Endothelial cell (in vitro differentiated cells): ENCODE measurements at regions not wholly inside any gene's neighbourhood (a gene's known extent, or its start where the extent isn't known, plus 50 kb on each side); places are given as distances from the start of the nearest gene placed in this dataset.
"Not testable (repeated sequence)": the region's sequence is repeated elsewhere in the genome, so short reads cannot be mapped to it uniquely, and the experiment has no call there.

Experiments
- DNase-seq: peaks from one replicate; pipeline ENCODE4 v3.0.0; 2021; ENCODE audit warnings: low spot score
- H3K27ac Mint-ChIP-seq: one replicate; pipeline ENCODE4 v1.8.0; 2021; ENCODE audit warnings: mixed read lengths, inconsistent platforms; ENCODE audit not compliant: unreplicated experiment
- H3K27me3 Mint-ChIP-seq: one replicate; pipeline ENCODE4 v1.8.0; 2021; ENCODE audit warnings: mild to moderate bottlenecking, moderate library complexity, mixed read lengths, inconsistent platforms; ENCODE audit not compliant: unreplicated experiment
- H3K36me3 Mint-ChIP-seq: one replicate; pipeline ENCODE4 v1.8.0; 2021; ENCODE audit warnings: mild to moderate bottlenecking, low read depth, mixed read lengths, inconsistent platforms; ENCODE audit not compliant: unreplicated experiment
- H3K4me1 Mint-ChIP-seq: one replicate; pipeline ENCODE4 v1.8.0; 2021; ENCODE audit warnings: mild to moderate bottlenecking, mixed read lengths, inconsistent platforms; ENCODE audit not compliant: unreplicated experiment
- H3K4me3 Mint-ChIP-seq: one replicate; pipeline ENCODE4 v1.8.0; 2021; ENCODE audit warnings: mild to moderate bottlenecking, mixed read lengths, inconsistent platforms; ENCODE audit not compliant: unreplicated experiment
- H3K9me3 Mint-ChIP-seq: one replicate; pipeline ENCODE4 v1.8.0; 2021; ENCODE audit warnings: mixed read lengths, inconsistent platforms; ENCODE audit not compliant: unreplicated experiment
- CTCF ChIP-seq: fragments of 200-600 bp; sonication (generic); IDR thresholded peaks from one replicate; pipeline ENCODE4 v1.5.0; 2021; ENCODE audit warnings: antibody characterized with exemption; ENCODE audit not compliant: unreplicated experiment

GRCh38 chrX:93354651-93355050, 318.7 kb downstream of the NAP1L3 start:
- Mint-ChIP-seq H3K27ac (no peak overlapping the region), H3K4me3 (no peak overlapping the region), H3K27me3 (peaks cover 3% of the 10 kb centered on the region), H3K9me3 (no peaks in the 10 kb centered on the region), H3K36me3 (no peaks in the 10 kb centered on the region), H3K4me1 (no peaks in the 10 kb centered on the region)
- no peak for TF ChIP-seq CTCF
- no peak for DNase-seq

GRCh38 chrX:93346309-93346708, 327.1 kb downstream of the NAP1L3 start:
- Mint-ChIP-seq H3K9me3 (no peaks in the 10 kb centered on the region), H3K27ac (no peak overlapping the region), H3K36me3 (no peaks in the 10 kb centered on the region), H3K4me1 (no peaks in the 10 kb centered on the region), H3K4me3 (no peak overlapping the region), H3K27me3 (no peaks in the 10 kb centered on the region)
- TF ChIP-seq CTCF = no peak
- DNase-seq = no peak

- H3K27me3 Mint-ChIP-seq, H3K36me3 Mint-ChIP-seq, DNase-seq, H3K4me1 Mint-ChIP-seq, H3K27ac Mint-ChIP-seq, H3K9me3 Mint-ChIP-seq, H3K4me3 Mint-ChIP-seq: not testable (repeated sequence)
These were observed 329.1 kb downstream of the NAP1L3 start for GRCh38 chrX:93344287-93344686.

- Mint-ChIP-seq H3K9me3 (no peaks in the 10 kb centered on the region), H3K4me3 (no peak overlapping the region), H3K27ac (no peak overlapping the region), H3K27me3 (no peaks in the 10 kb centered on the region), H3K4me1 (no peaks in the 10 kb centered on the region), H3K36me3 (no peaks in the 10 kb centered on the region)
- no peak for DNase-seq
- no peak for TF ChIP-seq CTCF
These were observed 341.0 kb downstream of the NAP1L3 start for GRCh38 chrX:93332329-93332728.

- Mint-ChIP-seq H3K36me3 (no peaks in the 10 kb centered on the region), H3K27me3 (no peaks in the 10 kb centered on the region), H3K4me1 (no peaks in the 10 kb centered on the region), H3K4me3 (no peak overlapping the region), H3K9me3 (no peaks in the 10 kb centered on the region), H3K27ac (no peak overlapping the region)
- TF ChIP-seq CTCF = no peak
- no peak for DNase-seq
These were observed 351.3 kb downstream of the NAP1L3 start for GRCh38 chrX:93322110-93322509.

- DNase-seq = no peak
- H3K27ac Mint-ChIP-seq = no peak overlapping the region
- H3K36me3 Mint-ChIP-seq = no peaks in the 10 kb centered on the region
- no peak overlapping the region for H3K4me3 Mint-ChIP-seq
- no peaks in the 10 kb centered on the region for H3K27me3 Mint-ChIP-seq
- H3K9me3 Mint-ChIP-seq = no peaks in the 10 kb centered on the region
- H3K4me1 Mint-ChIP-seq = no peaks in the 10 kb centered on the region
- no peak for TF ChIP-seq CTCF
These were observed 353.8 kb downstream of the NAP1L3 start for GRCh38 chrX:93319609-93320008.
